ENCODE measurements at regions not wholly inside any gene's neighbourhood (a gene's known extent, or its start where the extent isn't known, plus 50 kb on each side); places are given as distances from the start of the nearest gene placed in this dataset.
"Not testable (repeated sequence)": the region's sequence is repeated elsewhere in the genome, so short reads cannot be mapped to it uniquely, and the experiment has no call there.

- no peak overlapping the region for H3K27ac ChIP-seq
- no peak for ATAC-seq
- 27 to 56% (median 48%) methylated on average over 1 of the region's 1 CpG for WGBS, 3 donors
- no peaks in the 10 kb centered on the region for H3K9me3 ChIP-seq
- no peaks in the 10 kb centered on the region for H3K4me1 ChIP-seq
- H3K4me3 ChIP-seq: no peak overlapping the region
- no peaks in the 10 kb centered on the region for H3K27me3 ChIP-seq (ENCODE audit: insufficient read depth in 3 of 3, low read length in 2 of 3)
- no peak for DNase-seq
- intact Hi-C loops (cut with DNase I): no loop called here
- TF ChIP-seq CTCF (IDR thresholded peaks at IDR 0.05): no peak
- no peaks in the 10 kb centered on the region for H3K36me3 ChIP-seq (ENCODE audit: insufficient read depth in 1 of 2, low read depth in 1 of 2)
Measured at GRCh38 chr2:186925514-186925913, 76.5 kb upstream of the ZSWIM2 start.

GRCh38 chr2:186922316-186922715 lies 73.3 kb upstream of the ZSWIM2 start:
- ATAC-seq; DNase-seq; H3K27ac ChIP-seq; H3K9me3 ChIP-seq; H3K4me1 ChIP-seq; H3K27me3 ChIP-seq (ENCODE audit: insufficient read depth in 3 of 3, low read length in 2 of 3); intact Hi-C loops (cut with DNase I); H3K36me3 ChIP-seq (ENCODE audit: insufficient read depth in 1 of 2, low read depth in 1 of 2); H3K4me3 ChIP-seq: not testable (repeated sequence)
- 97 to 99% (median 98%) methylated on average over 3 of the region's 3 CpGs for WGBS, 3 donors

- no peak for DNase-seq
- Histone ChIP-seq H3K36me3 (ENCODE audit: insufficient read depth in 1 of 2, low read depth in 1 of 2) (no peaks in the 10 kb centered on the region), H3K4me3 (no peak overlapping the region), H3K27me3 (ENCODE audit: insufficient read depth in 3 of 3, low read length in 2 of 3) (no peaks in the 10 kb centered on the region), H3K4me1 (no peaks in the 10 kb centered on the region), H3K9me3 (no peaks in the 10 kb centered on the region), H3K27ac (no peak overlapping the region)
- no peak for TF ChIP-seq CTCF (IDR thresholded peaks at IDR 0.05)
- WGBS, 3 donors: 5 to 14% (median 7%) methylated on average over 2 of the region's 2 CpGs
- no peak for ATAC-seq
- intact Hi-C loops (cut with DNase I): no loop called here
Measured at GRCh38 chr2:186919296-186919695, 70.3 kb upstream of the ZSWIM2 start.

- H3K36me3 ChIP-seq (ENCODE audit: insufficient read depth in 1 of 2, low read depth in 1 of 2): no peaks in the 10 kb centered on the region
- no peak for ATAC-seq
- no peak for TF ChIP-seq CTCF (IDR thresholded peaks at IDR 0.05)
- H3K4me1 ChIP-seq: no peaks in the 10 kb centered on the region
- no peaks in the 10 kb centered on the region for H3K9me3 ChIP-seq
- intact Hi-C loops (cut with DNase I): no loop called here
- no peaks in the 10 kb centered on the region for H3K27me3 ChIP-seq (ENCODE audit: insufficient read depth in 3 of 3, low read length in 2 of 3)
- H3K4me3 ChIP-seq: no peak overlapping the region
- WGBS, 3 donors: 18 to 30% (median 30%) methylated on average over 3 of the region's 3 CpGs
- DNase-seq: no peak
- H3K27ac ChIP-seq: no peak overlapping the region
Measured at GRCh38 chr2:186918495-186918894, 69.5 kb upstream of the ZSWIM2 start.

- no peak overlapping the region for H3K27ac ChIP-seq
- no peaks in the 10 kb centered on the region for H3K4me1 ChIP-seq
- H3K9me3 ChIP-seq: no peaks in the 10 kb centered on the region
- 67 to 77% (median 74%) methylated on average over 3 of the region's 3 CpGs for WGBS, 3 donors
- TF ChIP-seq CTCF (IDR thresholded peaks at IDR 0.05): no peak
- DNase-seq (no peak), ATAC-seq (no peak)
- H3K36me3 ChIP-seq (ENCODE audit: insufficient read depth in 1 of 2, low read depth in 1 of 2): no peaks in the 10 kb centered on the region
- H3K27me3 ChIP-seq (ENCODE audit: insufficient read depth in 3 of 3, low read length in 2 of 3): no peaks in the 10 kb centered on the region
- intact Hi-C loops (cut with DNase I): no loop called here
- no peak overlapping the region for H3K4me3 ChIP-seq
Measured at GRCh38 chr2:186917866-186918265, 68.9 kb upstream of the ZSWIM2 start.

All from psoas muscle (tissue), 7 donors.